ACC112 (cell line): ENCODE measurements at regions not wholly inside any gene's neighbourhood (a gene's known extent, or its start where the extent isn't known, plus 50 kb on each side); places are given as distances from the start of the nearest gene placed in this dataset.

Source experiments
- H2AFZ ChIP-seq: fragments of 200-600 bp; sonication (generic); one replicate; pipeline ENCODE4 v1.6.0; 2017; ENCODE audit warnings: antibody characterized with exemption, low read length; ENCODE audit not compliant: unreplicated experiment
- H3K27ac ChIP-seq: fragments of 200-600 bp; sonication (generic); 2 replicates; pipeline ENCODE4 v1.5.1; 2014; ENCODE audit warnings: low read depth, mild to moderate bottlenecking, antibody characterized with exemption, low read length, moderate library complexity
- H3K27me3 ChIP-seq: fragments of 200-600 bp; sonication (generic); 2 replicates; pipeline ENCODE4 v1.6.1; 2014; ENCODE audit warnings: mild to moderate bottlenecking, antibody characterized with exemption, low read length, moderate library complexity, mixed read lengths; ENCODE audit not compliant: insufficient read depth
- H3K36me3 ChIP-seq: fragments of 200-600 bp; sonication (generic); 2 replicates; pipeline ENCODE4 v1.6.1; 2016; ENCODE audit warnings: mild to moderate bottlenecking, antibody characterized with exemption, low read length, moderate library complexity, mixed read lengths; ENCODE audit not compliant: insufficient read depth
- H3K4me1 ChIP-seq: fragments of 200-600 bp; sonication (generic); one replicate; pipeline ENCODE4 v1.6.1; 2016; ENCODE audit warnings: low read length, mixed read lengths; ENCODE audit not compliant: insufficient read depth, unreplicated experiment, control insufficient read depth
- H3K4me3 ChIP-seq: fragments of 200-600 bp; sonication (generic); 2 replicates; pipeline ENCODE4 v1.5.1; 2014; ENCODE audit warnings: mild to moderate bottlenecking, low read depth, low read length
- H3K79me2 ChIP-seq: fragments of 200-600 bp; sonication (generic); one replicate; pipeline ENCODE4 v1.6.0; 2016; ENCODE audit warnings: low read length; ENCODE audit not compliant: control insufficient read depth, unreplicated experiment, insufficient read depth

GRCh38 chr2:106706283-106706682 lies 179.7 kb downstream of the ST6GAL2 start:
- Histone ChIP-seq H3K27me3 (no peaks in the 10 kb centered on the region), H2AFZ (no peak overlapping the region), H3K27ac (no peak overlapping the region), H3K4me1 (no peaks in the 10 kb centered on the region), H3K79me2 (no peaks in the 10 kb centered on the region), H3K4me3 (no peak overlapping the region), H3K36me3 (no peaks in the 10 kb centered on the region)

- no peak overlapping the region for H3K27ac ChIP-seq
These were observed 177.8 kb downstream of the ST6GAL2 start for GRCh38 chr2:106708209-106708608.

GRCh38 chr2:106709229-106709628 lies 176.7 kb downstream of the ST6GAL2 start:
- H3K36me3 ChIP-seq: no peaks in the 10 kb centered on the region
- H3K79me2 ChIP-seq: no peaks in the 10 kb centered on the region
- H3K4me3 ChIP-seq: no peak overlapping the region
- no peaks in the 10 kb centered on the region for H3K27me3 ChIP-seq
- H3K4me1 ChIP-seq: no peaks in the 10 kb centered on the region
- no peak overlapping the region for H2AFZ ChIP-seq
- H3K27ac ChIP-seq: no peak overlapping the region

More at GRCh38 chr2:106708209-106708608, 177.8 kb downstream of the ST6GAL2 start:
- Histone ChIP-seq H3K79me2 (no peaks in the 10 kb centered on the region), H3K4me1 (no peaks in the 10 kb centered on the region), H3K27me3 (no peaks in the 10 kb centered on the region), H3K36me3 (no peaks in the 10 kb centered on the region), H2AFZ (no peak overlapping the region), H3K4me3 (no peak overlapping the region)

DNA sequence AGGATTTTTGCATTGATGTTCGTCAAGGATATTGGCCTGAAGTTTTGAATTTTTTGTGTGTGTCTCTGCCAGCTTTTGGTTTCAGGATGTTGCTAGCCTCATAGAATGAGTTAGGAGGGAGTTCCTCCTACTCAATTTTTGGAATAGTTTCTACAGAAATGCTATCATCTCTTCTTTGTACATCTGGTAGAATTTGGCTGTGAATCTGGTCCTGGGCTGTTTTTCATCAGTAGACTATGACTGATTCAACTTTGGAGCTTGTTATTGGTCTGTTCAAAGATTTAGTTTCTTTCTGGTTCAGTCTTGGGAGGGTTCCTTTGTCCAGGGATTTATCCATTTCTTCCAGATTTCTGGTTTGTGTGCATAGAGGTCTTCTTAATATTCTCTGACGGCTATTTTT lies 166.7 kb downstream of the ST6GAL2 start:
- Histone ChIP-seq H3K79me2 (no peaks in the 10 kb centered on the region), H3K4me3 (no peak overlapping the region), H3K4me1 (no peaks in the 10 kb centered on the region), H3K36me3 (no peaks in the 10 kb centered on the region), H3K27me3 (no peaks in the 10 kb centered on the region), H2AFZ (no peak overlapping the region), H3K27ac (no peak overlapping the region)

DNA sequence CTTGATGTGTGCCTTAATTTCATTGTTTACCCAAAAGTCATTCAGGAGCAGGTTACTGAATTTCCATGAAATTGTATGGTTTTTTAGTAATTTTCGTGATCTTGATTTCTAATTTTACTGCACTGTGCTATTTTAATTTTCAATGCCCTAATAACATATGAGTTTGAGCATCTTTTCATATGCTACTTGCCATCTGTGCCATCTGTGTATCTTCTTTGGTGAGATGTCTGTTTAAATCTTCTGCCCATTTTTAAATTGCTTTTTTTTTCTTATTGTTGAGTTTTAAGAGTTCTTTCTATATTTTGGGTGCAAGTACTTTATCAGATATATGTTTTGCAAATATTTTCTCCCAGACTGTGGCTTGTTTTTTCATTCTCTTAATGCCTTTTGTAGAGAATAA lies 165.9 kb downstream of the ST6GAL2 start:
- Histone ChIP-seq H3K4me3 (no peak overlapping the region), H2AFZ (no peak overlapping the region), H3K27ac (no peak overlapping the region), H3K36me3 (no peaks in the 10 kb centered on the region), H3K79me2 (no peaks in the 10 kb centered on the region), H3K27me3 (no peaks in the 10 kb centered on the region), H3K4me1 (no peaks in the 10 kb centered on the region)

DNA sequence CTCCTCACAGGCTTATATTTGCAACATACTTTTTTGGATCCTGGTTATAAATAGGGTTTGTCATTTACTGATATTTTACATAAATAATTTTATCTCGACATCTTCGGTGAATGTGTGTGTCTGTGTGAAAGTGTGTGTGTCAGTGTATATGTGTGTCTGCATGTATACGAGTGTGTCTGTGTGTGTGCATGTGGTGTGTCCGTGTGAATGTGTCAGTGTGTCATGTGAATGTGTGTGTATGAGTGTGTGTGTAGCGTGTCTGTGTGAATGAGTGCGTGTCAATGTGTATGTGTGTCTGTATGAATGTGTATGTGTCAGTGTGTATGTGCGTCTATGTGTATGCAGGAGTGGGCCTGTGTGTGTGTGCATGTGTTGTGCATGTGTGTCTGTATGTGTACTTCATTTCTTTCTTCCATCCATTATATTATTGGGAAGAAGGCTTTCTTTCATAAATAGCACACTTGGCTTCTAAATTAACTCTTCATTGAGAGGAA lies 161.6 kb downstream of the ST6GAL2 start:
- Histone ChIP-seq H3K79me2 (no peaks in the 10 kb centered on the region), H3K36me3 (no peaks in the 10 kb centered on the region), H2AFZ (no peak overlapping the region), H3K27me3 (no peaks in the 10 kb centered on the region), H3K4me1 (no peaks in the 10 kb centered on the region), H3K27ac (no peak overlapping the region), H3K4me3 (no peak overlapping the region)

DNA sequence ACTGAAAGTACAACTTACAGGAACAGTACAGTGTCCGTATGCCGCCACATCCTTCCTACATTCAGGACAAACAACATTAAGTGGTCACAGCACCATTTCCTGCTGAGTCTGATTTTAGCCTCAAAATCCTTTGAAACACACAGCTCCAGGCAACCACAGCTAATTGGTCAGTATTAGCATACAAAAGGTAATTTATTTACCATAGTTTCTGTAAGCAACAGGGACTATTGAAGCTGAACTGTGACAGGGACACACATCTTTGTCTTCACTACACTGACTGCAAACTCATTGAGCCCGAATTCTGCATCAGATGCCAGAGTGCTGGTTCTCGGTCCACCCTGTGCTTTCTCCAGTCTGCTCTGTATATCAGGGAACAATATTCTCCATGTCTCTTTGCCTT lies 151.8 kb downstream of the ST6GAL2 start:
- Histone ChIP-seq H3K79me2 (no peaks in the 10 kb centered on the region), H3K36me3 (no peaks in the 10 kb centered on the region), H3K4me3 (no peak overlapping the region), H2AFZ (no peak overlapping the region), H3K27ac (no peak overlapping the region), H3K4me1 (no peaks in the 10 kb centered on the region), H3K27me3 (no peaks in the 10 kb centered on the region)

DNA sequence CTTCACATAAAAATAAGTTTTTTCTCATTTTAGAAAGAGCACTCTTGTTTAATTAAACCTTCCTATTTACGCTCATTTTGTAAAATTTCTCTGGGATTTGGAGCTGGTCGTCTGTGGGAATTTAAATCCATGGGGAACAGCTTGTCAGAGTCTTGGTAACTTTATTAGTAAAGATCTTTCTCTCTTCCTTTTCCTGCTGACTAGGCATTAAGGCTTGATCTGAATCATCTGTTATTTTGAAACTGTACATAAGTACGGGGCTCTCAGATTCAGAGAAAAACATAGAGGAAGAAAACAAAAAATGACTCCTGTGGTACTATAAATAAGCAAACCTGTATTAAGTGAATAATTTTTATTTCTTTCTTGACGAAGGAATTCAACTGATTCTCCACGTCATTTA lies 150.2 kb downstream of the ST6GAL2 start:
- Histone ChIP-seq H3K27ac (no peak overlapping the region), H2AFZ (no peak overlapping the region), H3K4me1 (no peaks in the 10 kb centered on the region), H3K79me2 (no peaks in the 10 kb centered on the region), H3K27me3 (no peaks in the 10 kb centered on the region), H3K4me3 (no peak overlapping the region), H3K36me3 (no peaks in the 10 kb centered on the region)

GRCh38 chr2:106736221-106736620 lies 149.7 kb downstream of the ST6GAL2 start:
- H3K27ac ChIP-seq: no peak overlapping the region
- H3K36me3 ChIP-seq: no peaks in the 10 kb centered on the region
- H2AFZ ChIP-seq: no peak overlapping the region
- no peaks in the 10 kb centered on the region for H3K27me3 ChIP-seq
- H3K4me3 ChIP-seq: no peak overlapping the region
- no peaks in the 10 kb centered on the region for H3K4me1 ChIP-seq
- no peaks in the 10 kb centered on the region for H3K79me2 ChIP-seq

GRCh38 chr2:106745468-106745867 lies 140.5 kb downstream of the ST6GAL2 start:
- Histone ChIP-seq H3K4me3 (no peak overlapping the region), H3K4me1 (no peaks in the 10 kb centered on the region), H3K27me3 (no peaks in the 10 kb centered on the region), H3K27ac (no peak overlapping the region), H3K79me2 (no peaks in the 10 kb centered on the region), H2AFZ (no peak overlapping the region), H3K36me3 (no peaks in the 10 kb centered on the region)

- Histone ChIP-seq H3K79me2 (no peaks in the 10 kb centered on the region), H3K27ac (no peak overlapping the region), H3K36me3 (no peaks in the 10 kb centered on the region), H3K4me1 (no peaks in the 10 kb centered on the region), H2AFZ (no peak overlapping the region), H3K27me3 (no peaks in the 10 kb centered on the region), H3K4me3 (no peak overlapping the region)
These were observed 136.1 kb downstream of the ST6GAL2 start for GRCh38 chr2:106749823-106750222.
